Activated CD4-positive, alpha-beta T cell treated with anti-CD3 and anti-CD28 coated beads, Interleukin-2, amount 50 U/mL, for 1 hour (primary cell): ENCODE measurements at regions not wholly inside any gene's neighbourhood (a gene's known extent, or its start where the extent isn't known, plus 50 kb on each side); places are given as distances from the start of the nearest gene placed in this dataset.
A peak's percentile ranks its signal among the peaks of the same experiment; 100 is the strongest.
"Not testable (repeated sequence)": the region's sequence is repeated elsewhere in the genome, so short reads cannot be mapped to it uniquely, and the experiment has no call there.

Experiments used
- DNase-seq: peaks from one replicate; pipeline ENCODE4 v3.0.0-alpha.2; 2020

DNA sequence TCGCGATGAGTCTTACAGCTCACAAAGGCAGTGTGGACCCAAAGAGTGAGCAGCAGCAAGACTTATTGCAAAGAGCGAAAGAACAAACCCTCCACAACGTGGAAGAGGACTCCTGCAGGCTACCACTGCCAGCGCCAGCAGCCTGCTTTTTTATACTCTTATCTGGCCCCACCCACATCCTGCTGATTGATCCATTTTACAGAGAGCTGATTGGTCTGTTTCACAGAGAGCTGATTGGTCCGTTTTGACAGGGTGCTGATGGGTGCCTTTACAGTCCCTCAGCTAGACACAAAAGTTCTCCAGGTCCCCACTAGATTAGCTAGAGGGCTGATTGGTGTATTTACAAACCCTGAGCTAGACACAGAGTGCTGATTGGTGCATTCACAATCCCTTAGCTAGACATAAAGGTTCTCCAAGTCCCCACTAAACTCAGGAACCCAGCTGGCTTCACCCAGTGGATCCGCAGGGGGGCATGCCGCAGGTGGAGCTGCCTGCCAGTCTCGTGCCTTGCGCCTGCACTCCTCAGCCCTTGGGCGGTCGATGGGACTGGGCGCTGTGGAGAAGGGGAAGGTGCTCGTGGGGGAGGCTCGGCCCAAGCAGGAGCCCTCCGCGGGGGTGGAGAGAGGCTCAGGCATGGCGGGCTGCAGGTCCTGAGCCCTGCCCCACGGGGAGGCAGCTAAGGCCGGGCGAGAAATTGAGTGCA lies 75.7 kb downstream of the QDPR start:
- not testable (repeated sequence) for DNase-seq

DNA sequence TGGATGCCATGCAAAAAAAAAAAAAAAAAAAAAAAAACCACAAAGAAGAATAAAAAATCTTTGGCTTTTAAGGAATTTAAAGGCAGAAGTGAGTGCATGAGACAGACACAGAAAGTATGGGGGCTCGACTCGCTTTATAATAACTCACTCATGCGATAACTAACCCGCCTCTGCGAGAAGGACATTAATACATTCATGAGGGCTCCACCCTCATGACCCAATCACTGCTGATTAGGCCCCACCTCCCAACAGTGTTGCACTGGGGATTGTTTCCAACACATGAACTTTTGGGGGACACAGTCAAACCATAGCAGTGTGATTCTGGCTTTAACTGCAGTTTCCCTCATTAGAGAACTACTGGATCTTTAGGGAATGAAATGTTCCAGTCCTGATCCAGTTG lies 78.1 kb downstream of the QDPR start:
- no peak for DNase-seq

DNA sequence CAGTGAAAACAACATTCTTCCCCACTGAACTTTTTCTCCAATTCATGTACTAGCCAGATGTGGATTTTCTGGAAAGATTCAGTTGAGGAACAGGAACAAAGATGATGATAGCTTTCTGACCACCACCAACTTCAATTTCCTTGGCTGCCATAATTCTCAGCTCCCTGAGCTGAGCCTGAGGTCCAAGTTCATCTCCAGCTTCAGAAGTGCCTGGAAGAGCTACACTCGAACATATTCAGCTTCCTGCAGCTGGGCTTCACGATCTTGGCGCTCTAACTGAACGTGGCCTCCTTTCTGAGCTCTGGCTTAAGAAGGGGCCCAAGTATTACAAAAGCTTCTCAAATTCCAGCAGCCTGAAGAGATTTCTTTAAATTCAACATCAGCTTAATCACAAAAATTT lies 83.9 kb downstream of the QDPR start:
- DNase-seq, result no peak

DNA sequence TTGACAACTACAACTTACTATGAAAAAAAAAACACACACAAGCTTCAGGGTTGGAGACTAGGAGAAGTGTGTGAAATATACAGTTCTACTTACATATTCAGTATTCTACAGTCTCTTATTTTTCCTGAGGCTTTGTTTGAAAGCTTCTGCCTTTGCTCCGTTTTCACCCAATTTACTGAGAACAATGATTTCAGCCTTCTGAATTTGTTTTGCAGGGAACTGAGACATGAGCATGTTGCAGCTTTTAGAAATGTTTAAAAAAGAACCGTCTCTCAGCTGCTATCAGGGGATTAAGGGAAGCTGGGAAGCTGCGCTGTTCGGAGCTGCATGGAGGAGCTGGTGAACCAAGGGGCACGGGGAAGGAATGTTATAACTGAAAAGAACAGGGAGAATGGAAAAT lies 85.7 kb downstream of the QDPR start:
- no peak for DNase-seq

DNA sequence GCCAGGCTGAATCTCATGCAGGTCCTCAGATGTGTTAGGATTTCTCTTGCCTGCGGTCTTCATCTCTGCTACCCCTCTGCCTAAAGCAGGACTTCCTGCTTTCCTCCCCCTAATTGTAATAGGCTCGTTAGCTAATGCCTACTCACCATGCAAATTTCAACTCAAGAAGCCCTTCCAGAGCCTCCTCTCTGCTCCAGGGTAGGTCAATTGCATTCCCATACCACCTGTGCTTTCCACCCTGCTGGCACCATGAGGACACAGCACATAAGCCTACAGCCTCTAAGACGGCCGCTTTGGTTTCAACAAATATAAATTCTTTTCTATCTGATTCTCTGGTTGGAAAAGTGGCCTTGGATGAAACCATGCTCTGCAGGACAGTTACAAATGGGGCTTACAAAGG lies 93.9 kb downstream of the QDPR start:
- DNase-seq, result no peak

DNA sequence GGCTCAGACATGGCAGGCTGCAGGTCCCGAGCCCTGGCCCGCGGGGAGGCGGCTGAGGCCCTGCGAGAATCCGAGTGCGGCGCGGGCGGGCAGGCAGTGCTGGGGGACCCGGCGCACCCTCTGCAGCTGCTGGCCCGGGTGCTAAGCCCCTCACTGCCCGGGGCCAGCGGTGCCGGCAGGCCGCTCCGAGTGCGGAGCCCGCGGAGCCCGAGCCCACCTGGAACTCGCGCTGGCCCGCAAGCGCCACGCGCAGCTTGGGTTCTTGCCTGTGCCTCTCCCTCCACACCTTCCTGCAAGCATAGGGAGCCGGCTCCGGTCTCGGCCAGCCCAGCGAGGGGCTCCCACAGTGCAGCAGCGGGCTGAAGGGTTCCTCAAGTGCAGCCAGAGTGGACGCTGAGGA lies 97.5 kb downstream of the QDPR start:
- DNase-seq, result no peak

DNA sequence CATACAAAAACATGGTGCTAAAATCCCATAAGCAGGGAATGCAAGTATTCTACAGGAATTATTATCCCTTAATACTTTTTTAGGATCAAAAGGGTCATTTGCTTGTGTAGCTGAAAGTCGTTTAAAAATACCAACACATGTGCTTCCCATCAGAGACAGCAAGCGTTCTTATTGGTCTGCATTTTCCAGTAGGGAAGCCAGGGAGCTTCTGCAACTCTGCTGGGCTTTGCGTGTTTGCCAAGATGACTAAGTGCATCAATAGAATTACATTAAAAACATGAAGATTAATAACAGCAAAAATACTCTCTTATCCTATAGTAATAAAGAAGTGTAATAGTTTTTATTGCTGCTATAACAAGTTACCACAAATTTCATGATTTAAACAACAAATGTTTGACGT lies 111.2 kb downstream of the QDPR start:
- no peak for DNase-seq

DNA sequence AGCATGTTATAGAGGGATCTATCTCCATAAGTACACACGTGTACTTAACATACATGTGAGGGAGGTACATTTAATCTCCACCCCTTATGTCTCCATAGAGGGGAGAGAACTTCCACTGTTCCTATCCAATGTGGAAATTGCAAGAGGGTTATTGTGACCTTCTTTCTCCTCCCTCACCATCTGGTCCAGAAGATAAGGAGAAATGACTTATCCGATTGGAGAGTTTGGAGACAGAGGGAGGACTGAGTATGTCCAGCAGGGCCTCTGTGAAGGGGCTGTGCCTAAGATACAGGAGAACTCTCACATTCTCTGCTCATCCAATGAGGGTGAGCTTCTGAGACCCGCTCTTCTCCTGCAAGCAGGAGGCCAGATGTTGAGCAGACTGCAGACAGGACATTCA lies 113.1 kb downstream of the QDPR start:
- no peak for DNase-seq

DNA sequence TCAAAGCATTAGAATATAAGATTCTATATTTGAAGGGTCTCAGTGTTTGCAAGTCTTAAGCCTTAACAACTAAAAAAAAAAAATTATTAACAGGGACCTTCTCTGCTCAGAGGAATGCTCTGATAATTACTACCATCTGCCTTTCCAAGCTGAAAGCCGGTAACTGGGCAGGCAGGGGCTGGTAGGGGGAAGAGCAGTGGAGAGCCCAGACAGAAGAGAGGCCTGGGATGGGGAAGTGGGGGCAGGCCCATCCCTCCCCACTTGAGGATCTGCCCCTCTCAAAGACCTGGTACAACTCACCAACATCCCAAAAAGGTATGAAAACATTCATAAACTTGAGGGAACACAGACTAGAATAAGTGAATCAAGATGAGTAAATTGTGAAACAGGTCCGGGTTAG lies 113.9 kb downstream of the QDPR start:
- DNase-seq, result no peak

DNA sequence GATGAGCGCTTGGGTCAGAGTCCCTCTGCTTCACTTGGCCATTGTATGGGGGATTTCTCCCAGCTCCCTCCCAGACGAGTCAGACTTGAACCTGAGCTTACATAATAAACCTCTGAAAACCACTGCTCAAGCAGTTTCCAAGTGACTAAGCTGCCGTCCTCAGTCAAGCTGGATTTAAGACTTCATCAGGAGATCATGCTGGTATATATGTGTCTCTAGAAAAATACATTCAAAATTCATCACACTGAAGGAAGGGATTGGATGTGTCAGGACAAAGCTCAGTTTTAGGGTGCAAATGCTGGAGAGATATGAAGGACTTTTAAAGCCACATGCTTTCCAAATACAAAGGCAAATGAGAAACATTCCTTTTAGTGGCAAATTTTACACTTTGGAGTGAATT lies 114.3 kb downstream of the QDPR start:
- no peak for DNase-seq

DNA sequence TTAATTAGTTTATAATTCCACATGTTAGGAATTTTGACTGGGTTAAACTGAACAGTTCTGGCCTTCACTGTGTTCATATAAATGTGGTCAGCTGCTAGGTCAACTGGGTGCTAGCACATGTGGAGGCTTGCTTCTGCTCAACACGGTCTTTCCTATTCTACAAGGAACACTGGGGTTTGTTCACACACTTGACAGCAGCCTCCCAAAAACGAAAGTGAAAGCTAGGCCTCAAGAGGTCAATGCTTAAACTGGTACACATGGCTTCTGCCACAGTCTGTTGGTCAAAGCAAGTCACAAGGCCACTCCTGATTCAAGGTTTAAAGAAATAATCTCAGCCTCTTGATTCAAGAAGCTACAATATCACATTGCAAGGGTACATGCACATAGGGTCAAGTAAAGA lies 126.5 kb downstream of the QDPR start:
- DNase-seq, result no peak

DNA sequence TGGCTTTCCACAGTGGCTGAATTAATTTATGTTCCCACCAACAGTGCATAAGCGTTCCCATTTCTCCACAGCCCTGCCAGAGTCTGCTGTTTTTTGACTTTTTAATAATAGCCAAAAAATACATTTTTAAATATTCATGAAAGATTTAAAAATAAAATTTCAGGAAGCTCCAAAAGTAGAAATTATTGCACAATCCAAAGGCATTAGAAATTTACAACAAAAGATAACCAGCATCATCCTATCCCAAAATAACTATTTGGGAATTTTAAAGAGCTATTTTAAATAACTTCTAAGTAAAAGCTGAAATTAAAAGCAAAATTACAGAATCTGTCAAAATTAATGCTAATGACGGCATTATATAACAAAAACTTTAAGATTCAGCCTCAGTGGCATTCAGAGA lies 131.5 kb downstream of the QDPR start:
- DNase-seq, result no peak

DNA sequence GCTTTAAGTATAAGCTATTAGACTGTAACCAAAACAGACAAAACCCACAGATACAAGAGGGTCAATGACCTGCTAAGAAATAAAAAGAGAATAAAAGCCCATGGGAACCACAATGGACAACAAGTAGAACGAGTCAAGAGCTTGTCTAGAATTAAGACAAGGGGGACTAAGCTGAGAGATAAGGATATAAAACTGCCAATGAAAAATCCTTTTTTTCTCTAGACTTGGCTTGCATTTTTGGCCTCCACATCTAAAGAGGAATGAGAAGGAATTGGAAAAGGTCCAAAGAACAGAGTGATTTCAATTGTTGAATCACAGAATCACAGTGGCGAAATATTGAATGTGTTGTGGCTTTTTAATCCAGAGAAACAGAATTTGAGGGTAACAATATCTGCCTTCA lies 135.7 kb downstream of the QDPR start:
- no peak for DNase-seq

DNA sequence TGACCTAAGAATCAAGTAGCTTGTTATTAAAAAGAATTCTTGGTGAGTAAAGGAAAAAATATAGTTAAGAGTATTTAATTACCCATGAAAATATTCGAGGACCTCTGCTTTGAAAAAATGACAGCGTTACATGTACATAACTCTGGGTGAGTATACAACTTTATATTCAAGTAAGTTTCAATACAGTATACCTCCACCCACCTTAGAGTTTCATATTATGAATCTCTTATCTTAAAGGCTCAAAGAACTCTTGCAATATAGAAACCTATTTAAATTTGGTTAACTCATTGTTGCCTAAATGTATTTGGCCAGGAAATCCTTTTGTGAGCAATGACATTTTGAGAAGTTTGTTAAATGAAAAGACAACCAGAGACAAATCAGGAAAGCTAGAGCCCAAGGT lies 138.2 kb downstream of the QDPR start:
- DNase-seq, result no peak

DNA sequence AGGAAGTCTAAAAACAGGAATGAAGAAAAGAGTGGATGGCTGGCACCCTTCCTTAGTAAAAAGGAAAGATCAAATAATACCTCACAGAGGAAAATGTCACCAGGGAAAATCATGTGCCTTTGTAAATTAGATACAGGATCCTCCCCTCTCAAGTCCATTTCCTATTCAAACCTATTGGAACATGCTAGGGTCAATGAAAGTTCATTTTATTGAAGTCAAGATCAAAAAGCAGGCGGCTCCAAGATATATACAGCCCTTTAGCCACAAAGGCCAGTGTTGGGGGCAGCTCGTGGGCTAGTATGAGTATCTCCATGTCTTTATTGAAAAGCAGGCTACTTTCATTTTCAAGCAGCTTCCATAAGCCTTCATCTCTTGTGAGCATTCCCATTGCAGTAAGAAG lies 141.1 kb downstream of the QDPR start:
- DNase-seq, result no peak

DNA sequence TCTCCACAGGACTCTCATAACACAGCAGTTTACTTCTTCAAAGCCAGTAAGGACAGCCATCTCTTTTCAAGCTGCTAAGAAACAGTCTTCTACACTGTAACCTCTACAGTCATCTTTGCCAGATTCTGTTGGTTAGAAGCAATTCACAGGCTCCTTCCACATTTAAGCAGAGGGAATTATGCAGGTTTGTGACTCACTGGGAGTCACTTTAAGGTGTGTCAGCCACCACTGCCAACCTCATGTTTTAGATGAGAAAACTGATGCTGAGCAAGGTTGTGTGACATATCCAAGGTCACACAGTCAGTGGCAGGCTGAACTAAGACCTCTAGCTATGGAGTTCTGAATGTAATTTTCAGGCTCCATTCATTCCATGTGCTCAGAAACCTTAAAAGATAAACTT lies 143.5 kb downstream of the QDPR start:
- no peak for DNase-seq

DNA sequence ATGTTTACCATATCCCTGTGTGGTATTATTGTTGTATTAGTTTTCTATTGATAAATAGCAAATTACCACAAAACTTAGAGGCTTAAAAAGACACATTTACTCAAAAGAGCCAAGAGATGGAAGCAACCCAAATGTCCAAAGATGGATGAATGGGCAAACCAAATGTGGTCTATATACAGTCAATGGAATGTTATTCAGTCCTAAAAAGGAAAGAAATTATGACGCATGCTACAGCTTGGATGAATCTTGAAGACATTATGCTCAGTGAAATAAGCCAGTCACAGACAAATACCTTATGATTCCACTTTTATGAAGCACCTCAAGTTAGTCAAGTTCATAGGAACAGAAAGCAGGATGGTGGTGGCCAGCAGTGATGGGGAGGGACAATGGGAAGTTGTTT lies 144.7 kb downstream of the QDPR start:
- no peak for DNase-seq

DNA sequence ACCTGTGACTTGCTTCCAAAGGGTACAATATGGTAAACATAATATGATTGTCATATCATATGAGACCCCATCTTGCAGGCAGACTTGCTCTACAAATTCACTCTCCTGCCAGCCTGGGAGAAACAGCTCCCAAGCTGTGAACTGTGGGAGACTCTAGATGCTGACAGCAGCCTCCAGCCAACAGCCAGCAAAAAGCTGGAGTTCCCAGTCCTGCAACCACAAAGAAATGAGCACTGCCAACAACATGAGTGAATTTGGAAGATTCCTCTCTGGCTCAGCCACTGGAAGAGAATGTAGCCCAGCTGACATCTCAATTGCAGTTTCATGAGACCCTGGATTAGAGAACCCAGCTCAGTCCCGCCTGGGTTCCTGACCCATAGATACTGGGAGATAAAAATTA lies 145.4 kb downstream of the QDPR start:
- no peak for DNase-seq

DNA sequence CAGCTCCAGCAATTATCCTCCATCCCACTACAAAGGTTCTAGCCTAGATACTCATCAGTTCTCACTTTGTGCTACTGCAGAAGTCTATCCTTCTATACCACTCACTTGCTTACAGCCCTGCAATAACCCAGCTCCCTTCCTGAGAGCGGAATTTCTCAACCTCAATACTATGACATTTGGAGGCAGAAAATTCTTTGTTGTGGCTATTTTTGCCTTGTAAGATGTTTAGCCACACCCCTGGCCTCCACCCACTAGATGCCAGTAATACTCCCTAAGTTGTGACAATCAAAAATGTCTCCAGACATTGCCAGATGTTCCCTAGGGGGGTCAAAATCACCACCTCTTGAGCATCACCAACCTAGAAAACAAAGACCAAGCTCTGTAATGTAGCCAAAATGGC lies 149.5 kb downstream of the QDPR start:
- DNase-seq, result no peak

DNA sequence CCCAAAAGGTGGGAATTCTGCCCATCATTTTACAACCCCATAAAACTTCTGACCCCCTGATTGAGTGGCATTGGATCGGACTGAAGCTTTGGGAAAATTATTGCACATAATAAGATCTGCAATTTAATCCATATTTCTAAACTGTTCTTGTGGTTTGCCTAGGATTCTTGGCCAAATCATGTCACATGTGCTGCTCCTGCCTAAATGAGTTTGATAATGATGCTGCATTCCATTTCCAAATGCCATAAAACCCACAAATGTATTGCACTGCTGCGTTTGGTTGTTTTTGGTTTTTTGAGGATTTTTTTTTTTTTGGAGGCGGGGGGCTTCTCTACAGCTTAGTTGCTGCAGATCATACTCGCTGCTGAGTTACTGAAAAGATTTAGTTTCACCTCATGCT lies 153.6 kb downstream of the QDPR start:
- DNase-seq, result no peak

DNA sequence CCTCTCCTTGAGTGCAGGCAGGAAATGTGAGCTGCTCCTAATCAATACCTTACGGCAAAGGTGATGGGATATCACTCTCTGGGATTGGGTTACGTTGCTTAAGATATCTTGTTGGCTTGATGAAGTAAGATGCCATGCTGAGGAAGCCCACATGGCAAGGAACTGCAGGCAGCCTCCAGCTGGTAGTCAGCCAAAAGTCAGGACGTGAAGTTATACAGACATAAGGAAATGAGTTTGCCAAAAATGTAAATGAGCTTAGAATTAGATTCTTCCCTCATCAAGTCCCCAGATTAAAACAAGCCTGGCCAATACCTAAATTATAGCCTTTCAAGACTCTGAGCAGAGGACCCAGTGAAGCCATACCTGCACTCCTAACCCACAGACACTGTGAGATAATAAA lies 155.0 kb downstream of the QDPR start:
- no peak for DNase-seq

DNA sequence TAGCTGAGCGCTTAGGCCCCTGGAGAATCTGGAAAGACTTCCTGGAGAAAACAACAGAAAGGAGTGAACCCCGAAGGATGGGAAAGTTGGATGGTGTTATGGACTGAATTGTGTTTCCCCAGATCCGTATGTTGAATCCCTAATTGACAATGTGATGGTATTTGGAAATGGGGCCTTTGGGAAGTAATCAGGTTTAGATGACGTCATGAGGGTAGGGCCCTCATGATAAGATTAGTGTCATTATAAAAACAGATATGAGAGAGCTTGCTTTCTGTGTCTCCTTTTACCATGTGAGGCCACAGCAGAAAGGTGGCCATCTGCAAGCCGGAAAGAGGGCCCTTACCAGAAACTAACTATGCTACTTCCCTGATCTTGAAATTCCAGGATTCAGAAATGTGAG lies 159.5 kb downstream of the QDPR start:
- DNase-seq, result no peak

DNA sequence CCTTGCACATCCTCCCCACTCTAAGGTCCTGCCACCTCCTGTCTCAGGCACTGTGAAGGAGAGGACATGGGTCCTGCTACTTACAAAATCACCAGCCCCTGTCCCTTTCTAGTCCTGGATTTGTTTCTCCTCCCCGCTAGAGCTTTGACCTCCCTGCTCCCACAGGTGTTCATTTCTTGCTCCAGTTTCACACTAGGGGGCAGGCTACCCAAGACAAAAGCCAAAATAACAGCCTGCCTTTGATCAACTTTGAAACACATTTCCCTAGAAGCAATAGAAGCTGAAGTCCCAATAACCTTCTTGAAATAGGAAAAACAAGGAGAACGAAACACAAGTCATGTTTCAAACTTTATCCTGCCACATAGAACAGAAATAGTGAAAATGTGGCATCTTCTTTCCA lies 164.4 kb downstream of the QDPR start:
- DNase-seq, result peak; percentile 13

DNA sequence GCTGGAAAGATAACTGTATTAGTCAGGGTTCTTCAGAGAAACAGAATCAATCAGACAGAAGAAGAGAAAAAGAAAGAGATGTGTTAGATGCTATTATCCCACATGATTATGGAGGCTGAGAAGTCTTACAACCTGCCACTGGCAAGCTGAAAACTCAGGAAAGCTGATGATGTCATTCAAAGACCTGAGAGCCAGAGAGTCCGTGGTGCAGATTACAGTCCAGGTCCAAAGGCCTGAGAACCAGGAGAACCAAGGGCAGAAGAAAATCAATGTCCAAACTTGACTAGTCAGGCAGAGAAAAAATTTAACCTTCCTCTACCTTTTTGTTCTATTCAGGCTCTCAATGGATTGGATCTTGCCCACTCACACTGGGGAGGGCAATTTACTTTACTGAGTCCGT lies 172.5 kb downstream of the QDPR start:
- no peak for DNase-seq

DNA sequence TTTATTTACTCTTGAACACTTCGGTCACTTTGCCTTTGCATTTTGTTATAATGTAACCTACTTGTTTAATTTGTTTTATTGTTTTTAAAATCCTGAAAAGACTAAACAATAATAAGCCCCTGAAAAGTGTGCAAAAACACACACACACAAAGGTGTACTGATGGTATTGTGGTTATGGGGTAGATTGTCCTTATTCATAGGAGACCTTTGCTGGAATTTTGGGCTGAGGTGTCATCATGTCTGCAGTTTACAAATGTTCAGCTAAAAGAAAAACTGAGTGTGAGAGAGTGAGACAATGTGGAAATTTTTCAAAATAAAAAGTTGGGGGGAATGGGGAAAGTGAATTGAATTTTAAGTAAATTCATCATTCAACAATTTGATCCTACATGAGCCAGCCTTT lies 174.9 kb downstream of the QDPR start:
- DNase-seq, result no peak

DNA sequence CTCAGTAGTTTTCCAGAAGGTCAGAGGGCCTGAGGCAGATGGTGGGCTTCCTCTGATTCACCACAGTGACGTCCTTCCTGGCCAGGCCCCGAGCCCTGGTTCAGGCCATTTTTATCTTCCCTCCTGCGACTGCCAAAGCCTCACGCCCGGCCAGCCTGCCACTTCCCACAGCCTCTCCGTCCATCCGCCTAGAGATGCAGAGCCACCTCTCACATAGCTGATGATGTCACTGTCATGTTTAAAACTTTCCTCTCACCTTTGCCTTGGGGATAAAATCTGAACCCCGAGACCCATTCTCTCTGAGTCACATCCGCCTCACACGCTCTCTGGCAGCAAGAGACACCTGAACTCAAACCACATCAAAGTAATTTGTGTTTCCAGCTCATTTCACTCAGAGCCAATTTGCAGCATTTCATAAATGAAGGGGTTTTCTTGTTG lies 175.3 kb downstream of the QDPR start:
- peak; percentile 63 for DNase-seq
